IMR-90 (cell line): ENCODE measurements at regions not wholly inside any gene's neighbourhood (a gene's known extent, or its start where the extent isn't known, plus 50 kb on each side); places are given as distances from the start of the nearest gene placed in this dataset.

Experiments
- ATAC-seq: fragments of 200-7000 bp; cut with Tn5 transposase; 2 replicates; pipeline ENCODE4 v1.9.1; 2020; ENCODE audit warnings: low read depth, mild to moderate bottlenecking, moderate library complexity
- BruUV-seq: library from RNA; stranded (reverse); fragments of 400-500 nt; replicated peaks from 2 replicates; lab custom pipeline; 2021; lab: Mats Ljungman, UMichigan
- CTCF ChIA-PET: fragments of 300-600 bp; formaldehyde crosslinking; extraction: SDS; loops from one replicate; lab custom pipeline; 2021; ENCODE audit warnings: antibody characterized with exemption; lab: Yijun Ruan, JAX
- POLR2A ChIA-PET: fragments of 300-600 bp; sonication (Branson Sonifier 250); formaldehyde crosslinking; loops from one replicate; lab custom pipeline; 2022; ENCODE audit warnings: antibody characterized with exemption; ENCODE audit not compliant: unreplicated experiment; lab: Charles Lee
- DNase-seq: peaks from one replicate; pipeline ENCODE4 v3.0.0; 2013
- H2AFZ ChIP-seq: replicated peaks from 2 replicates; pipeline ENCODE3; 2013; ENCODE audit warnings: low read length, mild to moderate bottlenecking; ENCODE audit not compliant: poor library complexity
- H2AK5ac ChIP-seq: 2 replicates; pipeline ENCODE4 v1.6.1; 2013; ENCODE audit warnings: low read depth, low read length, inconsistent platforms
- H2AK9ac ChIP-seq: replicated peaks from 2 replicates; pipeline ENCODE3; 2013; ENCODE audit warnings: mild to moderate bottlenecking, low read depth, low read length, moderate library complexity; ENCODE audit not compliant: poor library complexity
- H2BK120ac ChIP-seq: 2 replicates; pipeline ENCODE4 v1.6.1; 2013; ENCODE audit warnings: low read depth, low read length, inconsistent platforms
- H2BK15ac ChIP-seq: 3 replicates; pipeline ENCODE4 v1.6.1; 2013; ENCODE audit warnings: low read depth, low read length, inconsistent platforms
- H2BK20ac ChIP-seq: 2 replicates; pipeline ENCODE4 v1.6.1; 2013; ENCODE audit warnings: low read depth, mild to moderate bottlenecking, inconsistent platforms, low read length, moderate library complexity
- H2BK5ac ChIP-seq: 2 replicates; pipeline ENCODE4 v1.6.1; 2013; ENCODE audit warnings: mild to moderate bottlenecking, low read depth, low read length, inconsistent platforms; ENCODE audit not compliant: poor library complexity, severe bottlenecking
- H3K14ac ChIP-seq: replicated peaks from 2 replicates; pipeline ENCODE4 v1.6.1; 2013; ENCODE audit warnings: low read depth, low read length, inconsistent platforms
- H3K18ac ChIP-seq: 2 replicates; pipeline ENCODE4 v1.6.1; 2013; ENCODE audit warnings: low read depth, low read length, control low read depth
- H3K23ac ChIP-seq: 2 replicates; pipeline ENCODE4 v1.6.1; 2013; ENCODE audit warnings: low read depth, low read length, inconsistent platforms
- H3K27ac ChIP-seq: 2 replicates; pipeline ENCODE4 v1.5.1; 2013; ENCODE audit warnings: mild to moderate bottlenecking, control low read depth, low read length; ENCODE audit not compliant: insufficient read depth
- H3K27me3 ChIP-seq: 2 replicates; pipeline ENCODE4 v1.6.1; 2013; ENCODE audit warnings: low read length; ENCODE audit not compliant: control insufficient read depth, insufficient read depth
- H3K36me3 ChIP-seq: 2 replicates; pipeline ENCODE4 v1.6.1; 2013; ENCODE audit warnings: low read length, mixed read lengths; ENCODE audit not compliant: control insufficient read depth, insufficient read depth
- H3K4ac ChIP-seq: 2 replicates; pipeline ENCODE4 v1.6.1; 2013; ENCODE audit warnings: low read depth, low read length, inconsistent platforms
- H3K4me1 ChIP-seq: 2 replicates; pipeline ENCODE4 v1.6.1; 2013; ENCODE audit warnings: low read length, mixed read lengths; ENCODE audit not compliant: control insufficient read depth, insufficient read depth
- H3K4me2 ChIP-seq: 2 replicates; pipeline ENCODE4 v1.6.1; 2013; ENCODE audit warnings: low read depth, mild to moderate bottlenecking, control low read depth, low read length, moderate library complexity
- H3K4me3 ChIP-seq: 2 replicates; pipeline ENCODE4 v1.5.1; 2013; ENCODE audit warnings: low read depth, mild to moderate bottlenecking, control low read depth, low read length, moderate library complexity; ENCODE audit not compliant: insufficient read depth
- H3K56ac ChIP-seq: 2 replicates; pipeline ENCODE4 v1.6.1; 2013; ENCODE audit warnings: low read length, inconsistent platforms; ENCODE audit not compliant: insufficient read depth; ENCODE audit errors: extremely low read depth
- H3K79me1 ChIP-seq, 2 experiments: 2 replicates each; pipeline ENCODE4 v1.6.1; 2013; ENCODE audit warnings: low read length in 2 of 2, inconsistent platforms in 1 of 2, low read depth in 1 of 2
- H3K9ac ChIP-seq: 2 replicates; pipeline ENCODE4 v1.6.1; 2013; ENCODE audit warnings: low read depth, low read length, control low read depth
- H3K9me1 ChIP-seq: 2 replicates; pipeline ENCODE4 v1.6.1; 2013; ENCODE audit warnings: low read length, inconsistent platforms; ENCODE audit not compliant: insufficient read depth
- H3K9me3 ChIP-seq: 2 replicates; pipeline ENCODE4 v1.6.1; 2013; ENCODE audit warnings: low read length; ENCODE audit not compliant: control insufficient read depth, insufficient read depth
- H4K20me1 ChIP-seq: 2 replicates; pipeline ENCODE4 v1.6.1; 2013; ENCODE audit warnings: low read length, inconsistent platforms; ENCODE audit not compliant: insufficient read depth
- H4K5ac ChIP-seq: 2 replicates; pipeline ENCODE4 v1.6.1; 2013; ENCODE audit warnings: mild to moderate bottlenecking, low read depth, low read length, control low read depth
- H4K8ac ChIP-seq, 2 experiments: 2 replicates each; pipeline ENCODE4 v1.6.1; 2013; ENCODE audit warnings: low read depth in 2 of 2, low read length in 2 of 2, control low read depth in 1 of 2, inconsistent platforms in 1 of 2
- H4K91ac ChIP-seq: 2 replicates; pipeline ENCODE4 v1.6.1; 2013; ENCODE audit warnings: low read depth, low read length, inconsistent platforms; ENCODE audit not compliant: insufficient read depth
- BHLHE40 ChIP-seq: fragments of 150-350 bp; IDR thresholded peaks from 2 replicates; pipeline ENCODE4 v1.6.1; 2016; ENCODE audit warnings: mild to moderate bottlenecking, low read depth, low read length
- CEBPB ChIP-seq: IDR thresholded peaks from 2 replicates; pipeline ENCODE4 v1.6.1; 2012; ENCODE audit warnings: low read depth, low read length, improper control_type of control experiment
- CHD1 ChIP-seq: IDR thresholded peaks from 2 replicates; pipeline ENCODE4 v1.6.1; 2012; ENCODE audit warnings: low read depth, low read length, improper control_type of control experiment
- FOS ChIP-seq: fragments of 150-350 bp; IDR thresholded peaks from 2 replicates; pipeline ENCODE4 v1.6.1; 2016; ENCODE audit warnings: low read depth, low read length
- NFE2L2 ChIP-seq: fragments of 150-350 bp; IDR thresholded peaks from 2 replicates; pipeline ENCODE4 v1.6.1; 2016; ENCODE audit warnings: low read depth, mild to moderate bottlenecking, low read length
- RAD21 ChIP-seq: IDR thresholded peaks from 2 replicates; pipeline ENCODE4 v1.6.1; 2012; ENCODE audit warnings: low read length, improper control_type of control experiment
- RCOR1 ChIP-seq: IDR thresholded peaks from 2 replicates; pipeline ENCODE4 v1.6.1; 2012; ENCODE audit warnings: mild to moderate bottlenecking, low read length, improper control_type of control experiment; ENCODE audit not compliant: insufficient replicate concordance
- RFX5 ChIP-seq: IDR thresholded peaks from 2 replicates; pipeline ENCODE4 v1.8.0; 2012; ENCODE audit warnings: low read depth, mild to moderate bottlenecking, low read length, moderate library complexity
- SMC3 ChIP-seq: fragments of 150-350 bp; IDR thresholded peaks from 2 replicates; pipeline ENCODE4 v1.6.1; 2016; ENCODE audit warnings: low read depth, mild to moderate bottlenecking, antibody characterized with exemption, low read length, moderate library complexity
- WGBS, 2 experiments: methylation state at CpG; one replicate each; pipeline versions ENCODE4 v1.1.5 to v1.1.7; 2013; ENCODE audit warnings: missing lambda C conversion rate in 2 of 2; ENCODE audit not compliant: insufficient read length in 1 of 2; ENCODE audit errors: extremely low coverage in 2 of 2; 5-methylcytosine and 5-hydroxymethylcytosine counted together
- dilution Hi-C: fragments of 300-500 bp; cut with HindIII; formaldehyde crosslinking; loops from one replicate; pipeline ENCODE4 v1.14.3; 2018; ENCODE audit warnings: low sequenced_read_pairs; ENCODE audit not compliant: unreplicated experiment
- in situ Hi-C: fragments of 300-500 bp; cut with MboI; formaldehyde crosslinking; loops from 3 replicates; pipeline ENCODE4 v1.14.3; 2019; ENCODE audit warnings: low sequenced_read_pairs, inconsistent platforms, mixed read lengths
- intact Hi-C: fragments of 100-400 bp; cut with micrococcal nuclease; formaldehyde crosslinking; loops from 2 replicates; pipeline ENCODE4 v1.10.0; 2022
- TF ChIP-seq, protein P1 (sequence below): fragments of 150-350 bp; IDR thresholded peaks from 2 replicates; pipeline ENCODE4 v1.6.1; 2017; ENCODE audit warnings: mild to moderate bottlenecking, antibody characterized with exemption, low read length, low read depth
- TF ChIP-seq, protein P2 (sequence below): conservative IDR thresholded peaks from 2 replicates; pipeline ENCODE4 v1.5.1; 2012; ENCODE audit warnings: mild to moderate bottlenecking, low read depth, low read length, improper control_type of control experiment
- TF ChIP-seq, protein P3 (sequence below): fragments of 150-350 bp; IDR thresholded peaks from 2 replicates; pipeline ENCODE4 v1.6.1; 2016; ENCODE audit warnings: low read depth, mild to moderate bottlenecking, low read length, moderate library complexity, borderline replicate concordance

DNA sequence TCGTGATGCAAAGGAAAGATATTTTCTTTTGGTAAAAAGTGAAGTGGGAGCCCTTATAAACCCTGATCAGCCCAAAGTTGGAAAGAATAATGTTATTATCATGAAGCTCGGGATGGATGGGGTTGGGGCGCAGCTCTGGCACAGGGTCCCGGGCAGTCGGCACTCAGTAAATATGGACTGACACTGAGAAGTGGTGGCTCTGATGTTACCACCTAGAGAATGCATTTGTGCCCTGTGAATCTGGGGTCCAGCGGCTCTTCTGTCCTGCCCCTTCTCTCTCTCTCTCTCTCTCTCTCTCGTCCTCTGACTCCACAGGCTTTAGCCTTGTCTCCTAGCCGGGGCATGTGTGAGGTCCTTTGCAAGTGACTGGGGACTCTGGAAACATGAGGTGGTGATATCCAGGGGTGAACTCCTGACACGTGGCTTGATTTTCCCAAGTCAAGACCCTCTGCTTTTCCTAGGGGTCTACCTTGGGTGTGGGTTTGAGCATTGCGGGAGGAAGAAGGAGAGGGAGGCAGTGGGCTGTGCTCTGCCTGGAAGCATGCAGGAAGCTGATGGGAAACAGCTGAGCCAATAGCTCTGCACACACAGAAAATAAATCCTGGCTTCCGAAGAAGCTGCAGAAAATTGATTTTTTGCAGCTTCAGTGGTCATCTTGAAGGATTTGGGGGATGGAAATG lies 162.7 kb downstream of the MACROH2A1 start:
- no peak overlapping the region for H3K23ac ChIP-seq
- ChIA-PET CTCF (no interaction called here), POLR2A (no interaction called here)
- ATAC-seq (no peak), DNase-seq (no peak)
- H3K9ac ChIP-seq = no peak overlapping the region
- H3K14ac ChIP-seq = no peak overlapping the region
- in situ Hi-C loops (no loop called here), dilution Hi-C loops (no loop called here), intact Hi-C loops (no loop called here)
- H2BK20ac ChIP-seq = no peak overlapping the region
- H3K4me1 ChIP-seq = peaks cover 19% of the 10 kb centered on the region
- H2BK5ac ChIP-seq = no peak overlapping the region
- no peak overlapping the region for H4K5ac ChIP-seq
- no peaks in the 10 kb centered on the region for H3K9me3 ChIP-seq
- no peak overlapping the region for H3K18ac ChIP-seq
- no peak overlapping the region for H4K8ac ChIP-seq
- H4K91ac ChIP-seq = no peak overlapping the region; the same call in 1 of the 2 replicates
- peaks cover 2% of the 10 kb centered on the region; the same call in 1 of the 2 replicates for H3K27me3 ChIP-seq
- no peaks in the 10 kb centered on the region for H4K20me1 ChIP-seq
- H3K27ac ChIP-seq = no peak overlapping the region
- H2AK5ac ChIP-seq = no peak overlapping the region; the same call in 1 of the 2 replicates
- H2BK15ac ChIP-seq = peak overlapping the region; percentile 37; the same call in 1 of the 3 replicates
- peaks cover 10% of the 10 kb centered on the region; the same call in 1 of the 2 replicates for H3K9me1 ChIP-seq
- no CpG with 5 or more reads among the region's 11 CpGs for WGBS, 2 experiments
- TF ChIP-seq BHLHE40 = no peak
- no peak for TF ChIP-seq RAD21
- TF ChIP-seq RCOR1 = no peak
- TF ChIP-seq RFX5 = no peak
- TF ChIP-seq CEBPB = no peak
- TF ChIP-seq FOS = no peak
- TF ChIP-seq SMC3 = no peak
- TF ChIP-seq CHD1 = no peak
- TF ChIP-seq, protein P1, sequence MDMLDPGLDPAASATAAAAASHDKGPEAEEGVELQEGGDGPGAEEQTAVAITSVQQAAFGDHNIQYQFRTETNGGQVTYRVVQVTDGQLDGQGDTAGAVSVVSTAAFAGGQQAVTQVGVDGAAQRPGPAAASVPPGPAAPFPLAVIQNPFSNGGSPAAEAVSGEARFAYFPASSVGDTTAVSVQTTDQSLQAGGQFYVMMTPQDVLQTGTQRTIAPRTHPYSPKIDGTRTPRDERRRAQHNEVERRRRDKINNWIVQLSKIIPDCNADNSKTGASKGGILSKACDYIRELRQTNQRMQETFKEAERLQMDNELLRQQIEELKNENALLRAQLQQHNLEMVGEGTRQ = no peak
- TF ChIP-seq, protein P2, sequence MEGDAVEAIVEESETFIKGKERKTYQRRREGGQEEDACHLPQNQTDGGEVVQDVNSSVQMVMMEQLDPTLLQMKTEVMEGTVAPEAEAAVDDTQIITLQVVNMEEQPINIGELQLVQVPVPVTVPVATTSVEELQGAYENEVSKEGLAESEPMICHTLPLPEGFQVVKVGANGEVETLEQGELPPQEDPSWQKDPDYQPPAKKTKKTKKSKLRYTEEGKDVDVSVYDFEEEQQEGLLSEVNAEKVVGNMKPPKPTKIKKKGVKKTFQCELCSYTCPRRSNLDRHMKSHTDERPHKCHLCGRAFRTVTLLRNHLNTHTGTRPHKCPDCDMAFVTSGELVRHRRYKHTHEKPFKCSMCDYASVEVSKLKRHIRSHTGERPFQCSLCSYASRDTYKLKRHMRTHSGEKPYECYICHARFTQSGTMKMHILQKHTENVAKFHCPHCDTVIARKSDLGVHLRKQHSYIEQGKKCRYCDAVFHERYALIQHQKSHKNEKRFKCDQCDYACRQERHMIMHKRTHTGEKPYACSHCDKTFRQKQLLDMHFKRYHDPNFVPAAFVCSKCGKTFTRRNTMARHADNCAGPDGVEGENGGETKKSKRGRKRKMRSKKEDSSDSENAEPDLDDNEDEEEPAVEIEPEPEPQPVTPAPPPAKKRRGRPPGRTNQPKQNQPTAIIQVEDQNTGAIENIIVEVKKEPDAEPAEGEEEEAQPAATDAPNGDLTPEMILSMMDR = no peak
- TF ChIP-seq, protein P3, sequence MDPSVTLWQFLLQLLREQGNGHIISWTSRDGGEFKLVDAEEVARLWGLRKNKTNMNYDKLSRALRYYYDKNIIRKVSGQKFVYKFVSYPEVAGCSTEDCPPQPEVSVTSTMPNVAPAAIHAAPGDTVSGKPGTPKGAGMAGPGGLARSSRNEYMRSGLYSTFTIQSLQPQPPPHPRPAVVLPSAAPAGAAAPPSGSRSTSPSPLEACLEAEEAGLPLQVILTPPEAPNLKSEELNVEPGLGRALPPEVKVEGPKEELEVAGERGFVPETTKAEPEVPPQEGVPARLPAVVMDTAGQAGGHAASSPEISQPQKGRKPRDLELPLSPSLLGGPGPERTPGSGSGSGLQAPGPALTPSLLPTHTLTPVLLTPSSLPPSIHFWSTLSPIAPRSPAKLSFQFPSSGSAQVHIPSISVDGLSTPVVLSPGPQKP = no peak
- no peak for TF ChIP-seq NFE2L2
- no peak overlapping the region for H3K4me3 ChIP-seq
- no peak overlapping the region for H2AFZ ChIP-seq
- H3K4ac ChIP-seq = peak overlapping the region; percentile 24
- H2BK120ac ChIP-seq = no peak overlapping the region
- no TSS peak for BruUV-seq
- H3K4me2 ChIP-seq = no peak overlapping the region
- no peaks in the 10 kb centered on the region for H3K36me3 ChIP-seq
- no peaks in the 10 kb centered on the region; a peak in 1 of 4 replicates for H3K79me1 ChIP-seq
- no peak overlapping the region for H3K56ac ChIP-seq
- H2AK9ac ChIP-seq = no peak overlapping the region
